ENCODE measurements at regions not wholly inside any gene's neighbourhood (a gene's known extent, or its start where the extent isn't known, plus 50 kb on each side); places are given as distances from the start of the nearest gene placed in this dataset.

- no peak for TF ChIP-seq ETS1 (IDR thresholded peaks at IDR 0.05)
- no peak for TF ChIP-seq STAT1 (IDR thresholded peaks at IDR 0.05; ENCODE audit: unreplicated experiment)
- no peak for TF ChIP-seq CTCF (conservative IDR thresholded peaks at IDR 0.05; ENCODE audit: low read depth in 2 of 2)
- TF ChIP-seq ZNF331 (CRISPR knock-in tag; IDR thresholded peaks at IDR 0.05; ENCODE audit: low read depth): no peak
- no peak for TF ChIP-seq POLR2AphosphoS5 (IDR thresholded peaks at IDR 0.05; ENCODE audit: low read depth)
- no peak for TF ChIP-seq EZH2phosphoT487 (IDR thresholded peaks at IDR 0.05; ENCODE audit: unreplicated experiment)
- TF ChIP-seq NANOG (IDR thresholded peaks at IDR 0.05; ENCODE audit: borderline replicate concordance): no peak
Measured at GRCh38 chr10:108327706-108328105, 1163.2 kb upstream of the SORCS1 start (continued).

- no peaks in the 10 kb centered on the region for H3F3A ChIP-seq (replicated peaks; ENCODE audit: low read depth)
- no peaks in the 10 kb centered on the region for H3K36me3 ChIP-seq (ENCODE audit: insufficient read depth)
- H3K79me2 ChIP-seq (replicated peaks; ENCODE audit: insufficient read depth): no peaks in the 10 kb centered on the region
- H3K4me1 ChIP-seq (ENCODE audit: insufficient read depth): peaks cover 23% of the 10 kb centered on the region
- peaks cover 2% of the 10 kb centered on the region for H3K9me2 ChIP-seq (ENCODE audit: insufficient read depth)
- H3K4me3 Mint-ChIP-seq: no peak overlapping the region
- H3K27me3 ChIP-seq (ENCODE audit: insufficient read depth): no peaks in the 10 kb centered on the region
- no peaks in the 10 kb centered on the region for H3K36me3 Mint-ChIP-seq (ENCODE audit: low read depth)
- peaks cover 2% of the 10 kb centered on the region for H3K27me3 Mint-ChIP-seq (ENCODE audit: insufficient read depth, low read depth, poor library complexity)
- DNase-seq (ENCODE audit: low spot score) (no peak), ATAC-seq (no peak)
- H3K4me1 Mint-ChIP-seq: peaks cover 14% of the 10 kb centered on the region; the same call in 2 of the 3 replicates
- H3K4me2 ChIP-seq: no peak overlapping the region
- H4K20me1 ChIP-seq (replicated peaks; ENCODE audit: insufficient read depth): no peaks in the 10 kb centered on the region
- 0 out of 2 replicates have a peak overlapping the region, but pooled peaks have one; percentile 45 for H2AFZ ChIP-seq
- H3K4me3 ChIP-seq: no peak overlapping the region
- H3K27ac ChIP-seq (ENCODE audit: low read depth): no peak overlapping the region
- no peaks in the 10 kb centered on the region; the same call in 2 of the 3 replicates for H3K9me3 Mint-ChIP-seq
- peak overlapping the region; percentile 39; the same call in 1 of the 2 replicates for H3K27ac Mint-ChIP-seq
- TF ChIP-seq CTCF (conservative IDR thresholded peaks at IDR 0.05; ENCODE audit: low read depth in 2 of 2) (no peak), EZH2phosphoT487 (IDR thresholded peaks at IDR 0.05; ENCODE audit: unreplicated experiment) (no peak)
Measured at GRCh38 chr10:108323274-108323798, 1158.8 kb upstream of the SORCS1 start.

All from GM23338 (cell line).